ENCODE measurements at regions not wholly inside any gene's neighbourhood (a gene's known extent, or its start where the extent isn't known, plus 50 kb on each side); places are given as distances from the start of the nearest gene placed in this dataset.

GRCh38 chr2:134134827-134135226, 119.0 kb upstream of the MGAT5 start:
- no peaks in the 10 kb centered on the region for H3K4me1 ChIP-seq
- no peaks in the 10 kb centered on the region for H3K9me3 ChIP-seq
- TF ChIP-seq CTCF (IDR thresholded peaks at IDR 0.05) (no peak), POLR2AphosphoS5 (IDR thresholded peaks at IDR 0.05) (no peak), POLR2A (IDR thresholded peaks at IDR 0.05) (no peak)

GRCh38 chr2:134135793-134136192, 118.1 kb upstream of the MGAT5 start:
- intact Hi-C loops (cut with DNase I; ENCODE audit: low total_unique reads) = no loop called here
- no peak overlapping the region for H3K27ac ChIP-seq
- H3K27me3 ChIP-seq = no peaks in the 10 kb centered on the region
- TF ChIP-seq POLR2A (IDR thresholded peaks at IDR 0.05) = no peak
- no peak for TF ChIP-seq CTCF (IDR thresholded peaks at IDR 0.05)
- no peak for TF ChIP-seq POLR2AphosphoS5 (IDR thresholded peaks at IDR 0.05)
- H3K4me1 ChIP-seq = no peaks in the 10 kb centered on the region
- H3K4me3 ChIP-seq = no peak overlapping the region
- no peak for DNase-seq (ENCODE audit: low spot score in 2 of 2)
- no peaks in the 10 kb centered on the region for H3K9me3 ChIP-seq
- no peaks in the 10 kb centered on the region for H3K36me3 ChIP-seq

More at GRCh38 chr2:134134827-134135226, 119.0 kb upstream of the MGAT5 start:
- H3K27ac ChIP-seq = no peak overlapping the region
- H3K36me3 ChIP-seq = no peaks in the 10 kb centered on the region
- no peak overlapping the region for H3K4me3 ChIP-seq
- no peaks in the 10 kb centered on the region for H3K27me3 ChIP-seq
- no peak for DNase-seq (ENCODE audit: low spot score in 2 of 2)
- intact Hi-C loops (cut with DNase I; ENCODE audit: low total_unique reads) = no loop called here

- H3K27me3 ChIP-seq = no peaks in the 10 kb centered on the region
- intact Hi-C loops (cut with DNase I; ENCODE audit: low total_unique reads) = no loop called here
- H3K4me1 ChIP-seq = no peaks in the 10 kb centered on the region
- TF ChIP-seq CTCF (IDR thresholded peaks at IDR 0.05) (no peak), POLR2AphosphoS5 (IDR thresholded peaks at IDR 0.05) (no peak), POLR2A (IDR thresholded peaks at IDR 0.05) (no peak)
- no peaks in the 10 kb centered on the region for H3K36me3 ChIP-seq
- H3K4me3 ChIP-seq = peak overlapping the region in 1 of 3 donors; percentile 25
- DNase-seq (ENCODE audit: low spot score in 2 of 2) = no peak
- H3K9me3 ChIP-seq = no peaks in the 10 kb centered on the region
- peak overlapping the region; percentile 53 to 58 for H3K27ac ChIP-seq
Observed at GRCh38 chr2:134136731-134137130, 117.1 kb upstream of the MGAT5 start.

- H3K27me3 ChIP-seq = no peaks in the 10 kb centered on the region
- H3K9me3 ChIP-seq = no peaks in the 10 kb centered on the region
- H3K4me3 ChIP-seq = peak overlapping the region in 2 of 3 donors; percentile 5 to 25
- DNase-seq (ENCODE audit: low spot score in 2 of 2) = peak in 1 of 2 donors; percentile 61
- TF ChIP-seq CTCF (IDR thresholded peaks at IDR 0.05) (no peak), POLR2A (IDR thresholded peaks at IDR 0.05) (no peak), POLR2AphosphoS5 (IDR thresholded peaks at IDR 0.05) (peak in 2 of 3 donors; percentile 27 to 34)
- H3K36me3 ChIP-seq = no peaks in the 10 kb centered on the region
- intact Hi-C loops (cut with DNase I; ENCODE audit: low total_unique reads) = no loop called here
- H3K27ac ChIP-seq = peak overlapping the region; percentile 53 to 58
- no peaks in the 10 kb centered on the region for H3K4me1 ChIP-seq
Observed at GRCh38 chr2:134137182-134137611, 116.7 kb upstream of the MGAT5 start.

GRCh38 chr2:134138115-134138514, 115.8 kb upstream of the MGAT5 start:
- no peak for TF ChIP-seq POLR2AphosphoS5 (IDR thresholded peaks at IDR 0.05)
- TF ChIP-seq POLR2A (IDR thresholded peaks at IDR 0.05) = no peak
- no peak for TF ChIP-seq CTCF (IDR thresholded peaks at IDR 0.05)
- no peak overlapping the region for H3K27ac ChIP-seq
- H3K36me3 ChIP-seq = no peaks in the 10 kb centered on the region
- H3K4me3 ChIP-seq = no peak overlapping the region
- H3K4me1 ChIP-seq = no peaks in the 10 kb centered on the region
- intact Hi-C loops (cut with DNase I; ENCODE audit: low total_unique reads) = no loop called here
- no peaks in the 10 kb centered on the region for H3K27me3 ChIP-seq
- no peaks in the 10 kb centered on the region for H3K9me3 ChIP-seq
- no peak for DNase-seq (ENCODE audit: low spot score in 2 of 2)
